ENCODE measurements at regions not wholly inside any gene's neighbourhood (a gene's known extent, or its start where the extent isn't known, plus 50 kb on each side); places are given as distances from the start of the nearest gene placed in this dataset.

DNA sequence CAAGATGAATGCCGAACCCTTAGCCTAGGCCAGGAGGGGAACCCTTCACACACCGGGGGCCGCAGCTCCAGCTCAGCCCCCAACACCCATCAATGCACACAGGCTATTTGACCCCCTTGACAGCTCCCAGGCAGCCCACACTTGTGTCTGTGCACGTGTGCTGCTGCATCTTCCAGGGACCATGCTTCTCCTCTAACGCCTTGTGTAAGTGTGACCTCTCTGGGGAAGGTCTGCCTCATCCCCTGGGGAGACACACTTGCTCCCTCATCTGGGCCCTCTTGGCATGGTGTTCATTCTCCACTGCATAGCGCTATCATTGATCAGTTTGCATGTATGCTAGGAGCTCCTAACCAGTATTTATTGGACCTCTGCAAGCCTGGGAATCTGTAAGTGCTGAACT is 120.0 kb upstream of the FHL2 start:
- TF ChIP-seq JUND (IDR thresholded peaks at IDR 0.05) (no peak), NFIC (IDR thresholded peaks at IDR 0.05; ENCODE audit: borderline replicate concordance) (no peak), RXRA (IDR thresholded peaks at IDR 0.05; ENCODE audit: borderline replicate concordance, low read depth) (no peak), SIN3A (IDR thresholded peaks at IDR 0.05; ENCODE audit: borderline replicate concordance, low read depth, low read length) (no peak), POLR2AphosphoS5 (IDR thresholded peaks at IDR 0.05; ENCODE audit: low read depth, low read length) (no peak), TEAD4 (IDR thresholded peaks at IDR 0.05; ENCODE audit: borderline replicate concordance, insufficient read depth) (no peak), EP300 (IDR thresholded peaks at IDR 0.05; ENCODE audit: borderline replicate concordance in 1 of 2, low read depth in 1 of 2, low read length in 1 of 2) (no peak), RCOR1 (IDR thresholded peaks at IDR 0.05; ENCODE audit: low read length) (no peak), EZH2phosphoT487 (IDR thresholded peaks at IDR 0.05; ENCODE audit: borderline replicate concordance, low read depth) (no peak)
- TF ChIP-seq, protein P1, sequence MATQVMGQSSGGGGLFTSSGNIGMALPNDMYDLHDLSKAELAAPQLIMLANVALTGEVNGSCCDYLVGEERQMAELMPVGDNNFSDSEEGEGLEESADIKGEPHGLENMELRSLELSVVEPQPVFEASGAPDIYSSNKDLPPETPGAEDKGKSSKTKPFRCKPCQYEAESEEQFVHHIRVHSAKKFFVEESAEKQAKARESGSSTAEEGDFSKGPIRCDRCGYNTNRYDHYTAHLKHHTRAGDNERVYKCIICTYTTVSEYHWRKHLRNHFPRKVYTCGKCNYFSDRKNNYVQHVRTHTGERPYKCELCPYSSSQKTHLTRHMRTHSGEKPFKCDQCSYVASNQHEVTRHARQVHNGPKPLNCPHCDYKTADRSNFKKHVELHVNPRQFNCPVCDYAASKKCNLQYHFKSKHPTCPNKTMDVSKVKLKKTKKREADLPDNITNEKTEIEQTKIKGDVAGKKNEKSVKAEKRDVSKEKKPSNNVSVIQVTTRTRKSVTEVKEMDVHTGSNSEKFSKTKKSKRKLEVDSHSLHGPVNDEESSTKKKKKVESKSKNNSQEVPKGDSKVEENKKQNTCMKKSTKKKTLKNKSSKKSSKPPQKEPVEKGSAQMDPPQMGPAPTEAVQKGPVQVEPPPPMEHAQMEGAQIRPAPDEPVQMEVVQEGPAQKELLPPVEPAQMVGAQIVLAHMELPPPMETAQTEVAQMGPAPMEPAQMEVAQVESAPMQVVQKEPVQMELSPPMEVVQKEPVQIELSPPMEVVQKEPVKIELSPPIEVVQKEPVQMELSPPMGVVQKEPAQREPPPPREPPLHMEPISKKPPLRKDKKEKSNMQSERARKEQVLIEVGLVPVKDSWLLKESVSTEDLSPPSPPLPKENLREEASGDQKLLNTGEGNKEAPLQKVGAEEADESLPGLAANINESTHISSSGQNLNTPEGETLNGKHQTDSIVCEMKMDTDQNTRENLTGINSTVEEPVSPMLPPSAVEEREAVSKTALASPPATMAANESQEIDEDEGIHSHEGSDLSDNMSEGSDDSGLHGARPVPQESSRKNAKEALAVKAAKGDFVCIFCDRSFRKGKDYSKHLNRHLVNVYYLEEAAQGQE (IDR thresholded peaks at IDR 0.05; ENCODE audit: low read depth, low read length), result no peak
- TF ChIP-seq, protein P2, sequence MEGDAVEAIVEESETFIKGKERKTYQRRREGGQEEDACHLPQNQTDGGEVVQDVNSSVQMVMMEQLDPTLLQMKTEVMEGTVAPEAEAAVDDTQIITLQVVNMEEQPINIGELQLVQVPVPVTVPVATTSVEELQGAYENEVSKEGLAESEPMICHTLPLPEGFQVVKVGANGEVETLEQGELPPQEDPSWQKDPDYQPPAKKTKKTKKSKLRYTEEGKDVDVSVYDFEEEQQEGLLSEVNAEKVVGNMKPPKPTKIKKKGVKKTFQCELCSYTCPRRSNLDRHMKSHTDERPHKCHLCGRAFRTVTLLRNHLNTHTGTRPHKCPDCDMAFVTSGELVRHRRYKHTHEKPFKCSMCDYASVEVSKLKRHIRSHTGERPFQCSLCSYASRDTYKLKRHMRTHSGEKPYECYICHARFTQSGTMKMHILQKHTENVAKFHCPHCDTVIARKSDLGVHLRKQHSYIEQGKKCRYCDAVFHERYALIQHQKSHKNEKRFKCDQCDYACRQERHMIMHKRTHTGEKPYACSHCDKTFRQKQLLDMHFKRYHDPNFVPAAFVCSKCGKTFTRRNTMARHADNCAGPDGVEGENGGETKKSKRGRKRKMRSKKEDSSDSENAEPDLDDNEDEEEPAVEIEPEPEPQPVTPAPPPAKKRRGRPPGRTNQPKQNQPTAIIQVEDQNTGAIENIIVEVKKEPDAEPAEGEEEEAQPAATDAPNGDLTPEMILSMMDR (IDR thresholded peaks at IDR 0.05), result no peak
- TF ChIP-seq, protein P3, sequence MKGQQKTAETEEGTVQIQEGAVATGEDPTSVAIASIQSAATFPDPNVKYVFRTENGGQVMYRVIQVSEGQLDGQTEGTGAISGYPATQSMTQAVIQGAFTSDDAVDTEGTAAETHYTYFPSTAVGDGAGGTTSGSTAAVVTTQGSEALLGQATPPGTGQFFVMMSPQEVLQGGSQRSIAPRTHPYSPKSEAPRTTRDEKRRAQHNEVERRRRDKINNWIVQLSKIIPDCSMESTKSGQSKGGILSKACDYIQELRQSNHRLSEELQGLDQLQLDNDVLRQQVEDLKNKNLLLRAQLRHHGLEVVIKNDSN (IDR thresholded peaks at IDR 0.05; ENCODE audit: borderline replicate concordance, low read depth), result no peak
- TF ChIP-seq, protein P4, sequence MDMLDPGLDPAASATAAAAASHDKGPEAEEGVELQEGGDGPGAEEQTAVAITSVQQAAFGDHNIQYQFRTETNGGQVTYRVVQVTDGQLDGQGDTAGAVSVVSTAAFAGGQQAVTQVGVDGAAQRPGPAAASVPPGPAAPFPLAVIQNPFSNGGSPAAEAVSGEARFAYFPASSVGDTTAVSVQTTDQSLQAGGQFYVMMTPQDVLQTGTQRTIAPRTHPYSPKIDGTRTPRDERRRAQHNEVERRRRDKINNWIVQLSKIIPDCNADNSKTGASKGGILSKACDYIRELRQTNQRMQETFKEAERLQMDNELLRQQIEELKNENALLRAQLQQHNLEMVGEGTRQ (IDR thresholded peaks at IDR 0.05; ENCODE audit: borderline replicate concordance, low read depth, low read length), result no peak
- TF ChIP-seq, protein P5, sequence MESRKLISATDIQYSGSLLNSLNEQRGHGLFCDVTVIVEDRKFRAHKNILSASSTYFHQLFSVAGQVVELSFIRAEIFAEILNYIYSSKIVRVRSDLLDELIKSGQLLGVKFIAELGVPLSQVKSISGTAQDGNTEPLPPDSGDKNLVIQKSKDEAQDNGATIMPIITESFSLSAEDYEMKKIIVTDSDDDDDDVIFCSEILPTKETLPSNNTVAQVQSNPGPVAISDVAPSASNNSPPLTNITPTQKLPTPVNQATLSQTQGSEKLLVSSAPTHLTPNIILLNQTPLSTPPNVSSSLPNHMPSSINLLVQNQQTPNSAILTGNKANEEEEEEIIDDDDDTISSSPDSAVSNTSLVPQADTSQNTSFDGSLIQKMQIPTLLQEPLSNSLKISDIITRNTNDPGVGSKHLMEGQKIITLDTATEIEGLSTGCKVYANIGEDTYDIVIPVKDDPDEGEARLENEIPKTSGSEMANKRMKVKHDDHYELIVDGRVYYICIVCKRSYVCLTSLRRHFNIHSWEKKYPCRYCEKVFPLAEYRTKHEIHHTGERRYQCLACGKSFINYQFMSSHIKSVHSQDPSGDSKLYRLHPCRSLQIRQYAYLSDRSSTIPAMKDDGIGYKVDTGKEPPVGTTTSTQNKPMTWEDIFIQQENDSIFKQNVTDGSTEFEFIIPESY (IDR thresholded peaks at IDR 0.05; ENCODE audit: borderline replicate concordance, low read depth), result no peak

All from SK-N-SH (cell line).